HG03457 (cell line): ENCODE measurements at regions not wholly inside any gene's neighbourhood (a gene's known extent, or its start where the extent isn't known, plus 50 kb on each side); places are given as distances from the start of the nearest gene placed in this dataset.

Experiments
- ATAC-seq: cut with Tn5 transposase; IDR thresholded peaks from one replicate; pipeline ENCODE4 v1.9.1; 2021; ENCODE audit warnings: moderate number of reproducible peaks; ENCODE audit not compliant: unreplicated experiment

GRCh38 chr12:105738051-105738450 is 400.7 kb downstream of the NUAK1 start:
- ATAC-seq, result no peak

- no peak for ATAC-seq
Measured at GRCh38 chr12:105740369-105740768, 398.4 kb downstream of the NUAK1 start.

- ATAC-seq, result no peak
Measured at GRCh38 chr12:105740970-105741725, 397.6 kb downstream of the NUAK1 start.

- no peak for ATAC-seq
Measured at GRCh38 chr12:105741786-105742566, 396.8 kb downstream of the NUAK1 start.

GRCh38 chr12:105742567-105742874 is 396.2 kb downstream of the NUAK1 start:
- ATAC-seq, result no peak

GRCh38 chr12:105744371-105745058 is 394.2 kb downstream of the NUAK1 start:
- ATAC-seq, result no peak

GRCh38 chr12:105745811-105746210 is 392.9 kb downstream of the NUAK1 start:
- ATAC-seq, result no peak

- no peak for ATAC-seq
Measured at GRCh38 chr12:105748806-105749600, 389.8 kb downstream of the NUAK1 start.

- no peak for ATAC-seq
Measured at GRCh38 chr12:105750096-105750495, 388.7 kb downstream of the NUAK1 start.

- no peak for ATAC-seq
Measured at GRCh38 chr12:105754313-105754712, 384.4 kb downstream of the NUAK1 start.

GRCh38 chr12:105756961-105757360 is 381.8 kb downstream of the NUAK1 start:
- no peak for ATAC-seq

GRCh38 chr12:105759149-105759548 is 379.6 kb downstream of the NUAK1 start:
- no peak for ATAC-seq

GRCh38 chr12:105761075-105761474 is 377.7 kb downstream of the NUAK1 start:
- ATAC-seq, result no peak

GRCh38 chr12:105764216-105764835 is 374.4 kb downstream of the NUAK1 start:
- no peak for ATAC-seq

- ATAC-seq, result no peak
Measured at GRCh38 chr12:105765053-105766014, 373.4 kb downstream of the NUAK1 start.

- ATAC-seq, result no peak
Measured at GRCh38 chr12:105766029-105766428, 372.7 kb downstream of the NUAK1 start.

GRCh38 chr12:105769486-105769885 is 369.3 kb downstream of the NUAK1 start:
- ATAC-seq, result no peak

GRCh38 chr12:105773471-105773870 is 365.3 kb downstream of the NUAK1 start:
- ATAC-seq, result no peak

- no peak for ATAC-seq
Measured at GRCh38 chr12:105774037-105774436, 364.7 kb downstream of the NUAK1 start.
